GM23338 (cell line): ENCODE measurements at regions not wholly inside any gene's neighbourhood (a gene's known extent, or its start where the extent isn't known, plus 50 kb on each side); places are given as distances from the start of the nearest gene placed in this dataset.

Experiments
- CREB1 ChIP-seq: fragments of 250-450 bp; sonication (Bioruptor Pico); IDR thresholded peaks from 2 replicates; pipeline ENCODE4 v1.5.0; 2020; ENCODE audit warnings: low read depth, mild to moderate bottlenecking, moderate library complexity
- EZH2 ChIP-seq: fragments of 200-600 bp; sonication (generic); IDR thresholded peaks from one replicate; pipeline ENCODE4 v1.8.0; 2017; ENCODE audit warnings: antibody characterized with exemption, mild to moderate bottlenecking, low read depth; ENCODE audit not compliant: unreplicated experiment
- EZH2phosphoT487 ChIP-seq: fragments of 200-600 bp; sonication (generic); IDR thresholded peaks from one replicate; pipeline ENCODE4 v1.8.1; 2018; ENCODE audit warnings: antibody characterized with exemption; ENCODE audit not compliant: unreplicated experiment
- JUNB ChIP-seq: IDR thresholded peaks from one replicate; pipeline ENCODE4 v1.6.1; 2016; ENCODE audit warnings: antibody characterized with exemption; ENCODE audit not compliant: unreplicated experiment
- NANOG ChIP-seq: IDR thresholded peaks from 2 replicates; pipeline ENCODE4 v1.6.1; 2016; ENCODE audit warnings: antibody characterized with exemption, borderline replicate concordance
- POLR2AphosphoS5 ChIP-seq: IDR thresholded peaks from 2 replicates; pipeline ENCODE4 v1.6.1; 2016; ENCODE audit warnings: antibody characterized with exemption, low read depth
- ZNF331 ChIP-seq: fragments of 250-450 bp; sonication (Bioruptor Pico); IDR thresholded peaks from 2 replicates; pipeline ENCODE4 v1.5.0; 2020; ENCODE audit warnings: low read depth, mild to moderate bottlenecking, moderate library complexity
- TF ChIP-seq, protein P1 (sequence below), 2 experiments: fragments of 200-600 bp in 1 of 2; sonication (generic) in 1 of 2; conservative IDR thresholded peaks; 2 replicates each; pipeline versions ENCODE4 v1.5.1 to v1.6.1; 2016 to 2017; ENCODE audit warnings: antibody characterized with exemption in 2 of 2, low read depth in 2 of 2, mild to moderate bottlenecking in 2 of 2, moderate library complexity in 1 of 2

DNA sequence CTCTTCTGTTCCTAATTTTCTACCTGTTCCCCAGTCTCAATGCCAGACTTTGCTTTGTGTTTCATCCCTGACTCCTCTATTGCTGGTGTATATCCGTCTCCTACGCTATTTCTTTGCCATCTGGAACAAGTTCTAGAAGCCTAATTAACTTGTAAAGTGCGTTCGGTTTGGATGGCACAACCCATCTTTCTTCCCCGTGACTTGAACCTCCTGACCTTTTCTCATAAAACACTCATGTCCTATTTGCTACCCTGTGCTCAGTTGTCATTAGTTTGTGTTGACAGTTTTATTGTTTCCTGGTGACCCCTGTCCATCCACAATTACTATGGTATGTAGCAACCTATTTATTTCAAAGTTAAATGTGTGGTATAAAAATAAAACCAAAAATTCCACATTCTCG, 323.5 kb downstream of the TLE4 start:
- TF ChIP-seq, protein P1, sequence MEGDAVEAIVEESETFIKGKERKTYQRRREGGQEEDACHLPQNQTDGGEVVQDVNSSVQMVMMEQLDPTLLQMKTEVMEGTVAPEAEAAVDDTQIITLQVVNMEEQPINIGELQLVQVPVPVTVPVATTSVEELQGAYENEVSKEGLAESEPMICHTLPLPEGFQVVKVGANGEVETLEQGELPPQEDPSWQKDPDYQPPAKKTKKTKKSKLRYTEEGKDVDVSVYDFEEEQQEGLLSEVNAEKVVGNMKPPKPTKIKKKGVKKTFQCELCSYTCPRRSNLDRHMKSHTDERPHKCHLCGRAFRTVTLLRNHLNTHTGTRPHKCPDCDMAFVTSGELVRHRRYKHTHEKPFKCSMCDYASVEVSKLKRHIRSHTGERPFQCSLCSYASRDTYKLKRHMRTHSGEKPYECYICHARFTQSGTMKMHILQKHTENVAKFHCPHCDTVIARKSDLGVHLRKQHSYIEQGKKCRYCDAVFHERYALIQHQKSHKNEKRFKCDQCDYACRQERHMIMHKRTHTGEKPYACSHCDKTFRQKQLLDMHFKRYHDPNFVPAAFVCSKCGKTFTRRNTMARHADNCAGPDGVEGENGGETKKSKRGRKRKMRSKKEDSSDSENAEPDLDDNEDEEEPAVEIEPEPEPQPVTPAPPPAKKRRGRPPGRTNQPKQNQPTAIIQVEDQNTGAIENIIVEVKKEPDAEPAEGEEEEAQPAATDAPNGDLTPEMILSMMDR (conservative IDR thresholded peaks at IDR 0.05; ENCODE audit: low read depth in 2 of 2) = no peak
- TF ChIP-seq POLR2AphosphoS5 = no peak
- TF ChIP-seq EZH2 = no peak
- TF ChIP-seq EZH2phosphoT487 = no peak
- no peak for TF ChIP-seq JUNB
- no peak for TF ChIP-seq CREB1
- no peak for TF ChIP-seq ZNF331 (CRISPR knock-in tag)
- TF ChIP-seq NANOG = no peak
